ENCODE measurements at regions not wholly inside any gene's neighbourhood (a gene's known extent, or its start where the extent isn't known, plus 50 kb on each side); places are given as distances from the start of the nearest gene placed in this dataset.
A peak's percentile ranks its signal among the peaks of the same experiment; 100 is the strongest.

DNA sequence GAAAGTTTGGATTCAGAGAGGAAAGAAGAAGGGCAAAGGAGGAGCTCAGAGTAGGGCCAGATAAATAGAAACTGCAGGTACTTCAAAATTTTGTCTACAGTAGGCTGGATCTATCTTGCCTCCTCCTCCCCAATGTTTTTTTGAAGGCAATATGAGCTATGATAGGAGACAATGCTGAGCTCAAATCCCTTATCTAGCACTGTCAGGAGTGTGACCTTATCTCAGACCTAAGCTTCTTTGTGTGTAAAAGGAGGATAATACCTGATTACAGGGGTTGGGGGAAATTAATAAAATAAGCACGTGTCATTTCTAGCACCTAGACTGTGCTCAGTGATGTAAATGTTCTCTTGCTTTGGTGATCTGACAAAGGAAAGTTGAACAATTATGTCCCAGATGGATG, 137.8 kb upstream of the CD180 start:
- ATAC-seq: no peak
- DNase-seq: no peak

DNA sequence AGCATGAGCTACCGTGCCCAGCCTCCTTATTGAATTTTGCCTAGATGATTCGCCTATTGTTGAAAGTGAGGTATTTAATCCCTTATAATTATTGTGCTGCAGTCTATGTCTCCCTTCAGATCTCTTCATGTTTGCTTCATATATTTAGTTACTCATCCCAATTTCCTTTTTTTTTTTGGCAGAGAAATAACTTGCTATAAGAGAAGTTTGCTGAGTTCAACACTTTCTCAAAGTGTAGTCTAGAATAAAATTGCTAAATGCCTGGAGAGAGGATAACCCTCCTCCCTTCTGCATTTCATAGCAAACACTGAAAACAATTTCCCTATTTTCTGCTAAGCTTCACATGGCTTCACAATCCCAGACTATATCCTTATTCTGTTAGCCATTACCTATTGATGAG, 136.6 kb upstream of the CD180 start:
- DNase-seq (no peak), ATAC-seq (no peak)

DNA sequence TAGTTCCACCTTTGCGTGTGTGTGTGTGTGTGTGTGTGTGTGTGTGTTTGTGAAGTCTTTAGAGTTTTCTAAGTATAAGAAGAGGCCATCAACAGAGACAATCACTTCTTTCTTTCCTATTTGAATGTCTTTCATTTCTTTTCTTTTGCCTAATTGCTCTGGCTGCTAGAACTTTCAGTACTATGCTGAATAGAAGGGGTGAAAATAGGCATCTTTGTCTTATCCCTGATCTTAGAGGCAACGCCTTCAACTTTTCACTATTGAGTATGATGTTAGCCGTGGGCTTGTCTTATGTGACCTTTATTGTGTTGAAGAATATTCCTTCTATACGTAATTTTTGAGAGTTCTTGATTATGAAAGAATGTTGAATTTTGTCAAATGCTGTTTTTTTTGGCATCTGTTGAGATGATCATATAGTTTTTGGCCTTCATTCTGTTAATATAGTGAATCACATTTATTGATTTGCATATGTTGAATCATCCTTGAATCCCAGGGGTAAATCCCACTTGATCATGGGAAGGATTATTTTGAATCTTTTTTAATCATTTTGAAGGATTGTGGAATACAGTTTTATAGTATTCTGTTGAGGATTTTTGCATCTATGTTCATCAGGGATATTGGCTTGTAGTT, 134.8 kb upstream of the CD180 start:
- ATAC-seq (no peak), DNase-seq (no peak)

DNA sequence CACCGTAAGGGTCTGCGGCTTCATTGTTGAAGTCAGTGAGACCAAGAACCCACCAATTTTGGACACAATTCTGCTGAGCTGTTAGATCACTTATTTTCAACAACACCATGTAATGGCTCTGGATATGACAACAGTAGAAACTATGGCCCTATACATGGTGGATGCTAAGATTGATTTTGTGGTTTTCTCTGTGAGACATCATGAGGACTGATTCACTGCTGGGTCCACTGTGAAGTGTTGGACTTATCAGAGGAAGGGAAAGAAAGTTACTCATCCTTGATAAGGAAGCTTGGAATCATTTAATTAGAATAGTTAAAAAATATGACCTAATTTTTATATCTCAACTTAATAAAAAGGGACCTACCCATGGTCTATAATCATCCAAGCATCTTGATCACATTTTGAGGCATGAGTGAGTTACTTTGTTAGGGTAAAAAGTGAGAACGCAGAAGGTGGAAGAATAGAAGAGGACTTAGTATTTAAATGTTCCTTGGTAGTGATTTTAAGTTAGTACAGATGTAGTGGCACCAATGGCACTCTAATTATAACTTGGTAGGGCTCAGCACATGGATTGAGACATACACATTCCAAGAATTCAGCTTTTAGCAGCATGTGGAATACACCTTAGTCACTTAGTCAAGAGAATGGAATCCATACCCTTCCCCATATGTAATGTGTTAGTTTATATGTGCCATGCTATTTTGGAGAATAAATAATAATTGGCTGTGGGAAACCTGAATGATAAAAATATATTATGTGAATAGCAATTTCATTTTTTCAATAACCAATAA, 123.5 kb upstream of the CD180 start:
- ATAC-seq (no peak), DNase-seq (no peak)

DNA sequence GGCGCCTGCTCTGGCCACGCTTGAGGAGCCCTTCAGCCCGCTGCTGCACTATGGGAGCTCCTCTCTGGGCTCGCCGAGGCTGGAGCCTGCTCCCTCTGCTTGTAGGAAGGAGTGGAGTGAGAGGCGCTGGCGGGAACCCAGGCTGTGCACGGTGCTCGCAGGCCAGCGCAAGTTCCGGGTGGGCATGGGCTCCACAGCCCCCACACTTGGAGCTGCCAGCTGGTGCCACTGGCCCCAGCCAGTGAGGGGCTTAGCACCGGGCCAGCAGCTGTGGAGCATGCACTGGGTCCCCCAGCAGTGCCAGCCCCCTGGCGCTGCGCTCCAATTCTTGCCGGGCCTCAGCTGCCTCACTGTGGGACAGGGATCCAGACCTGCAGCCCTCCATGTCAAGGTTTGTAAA, 122.1 kb upstream of the CD180 start:
- no peak for ATAC-seq
- DNase-seq: no peak

DNA sequence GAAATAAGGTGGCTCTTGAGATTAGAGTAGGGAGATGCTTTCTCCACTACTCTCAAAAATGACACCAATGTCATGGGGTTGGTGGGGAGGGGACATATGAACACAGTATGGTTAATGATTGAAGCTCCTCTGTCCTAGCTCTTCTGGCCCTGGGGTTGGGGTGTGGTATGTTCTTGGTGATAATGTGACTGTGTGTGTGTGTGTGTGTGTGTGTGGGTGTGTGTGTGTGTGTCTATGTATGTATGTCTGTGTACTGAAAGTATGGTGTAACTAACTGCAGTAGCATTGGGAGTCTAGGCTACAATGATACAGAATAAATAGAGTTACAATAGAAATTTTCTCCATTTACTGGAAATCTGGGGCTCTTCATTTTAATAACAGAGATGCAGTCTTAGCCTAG, 121.0 kb upstream of the CD180 start:
- ATAC-seq: no peak
- no peak for DNase-seq

DNA sequence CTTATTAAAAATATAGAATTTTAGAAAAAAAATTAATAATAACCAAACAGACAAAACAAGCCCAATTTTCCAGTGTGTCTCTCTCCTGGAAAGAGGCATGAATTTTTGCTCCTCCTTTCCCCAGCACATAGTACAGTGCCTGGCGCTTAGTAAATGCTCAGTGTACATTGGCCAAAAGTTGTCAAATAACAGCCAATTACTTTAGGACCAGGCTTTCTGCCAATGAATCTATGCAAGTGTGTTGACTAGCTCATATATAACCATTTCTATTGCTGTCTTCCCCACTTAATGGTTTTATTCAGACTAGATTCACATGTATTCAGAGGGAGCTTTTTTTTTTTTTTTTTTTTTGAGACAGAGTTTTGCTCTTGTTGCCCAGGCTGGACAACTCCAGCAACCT, 120.1 kb upstream of the CD180 start:
- no peak for DNase-seq
- no peak for ATAC-seq

DNA sequence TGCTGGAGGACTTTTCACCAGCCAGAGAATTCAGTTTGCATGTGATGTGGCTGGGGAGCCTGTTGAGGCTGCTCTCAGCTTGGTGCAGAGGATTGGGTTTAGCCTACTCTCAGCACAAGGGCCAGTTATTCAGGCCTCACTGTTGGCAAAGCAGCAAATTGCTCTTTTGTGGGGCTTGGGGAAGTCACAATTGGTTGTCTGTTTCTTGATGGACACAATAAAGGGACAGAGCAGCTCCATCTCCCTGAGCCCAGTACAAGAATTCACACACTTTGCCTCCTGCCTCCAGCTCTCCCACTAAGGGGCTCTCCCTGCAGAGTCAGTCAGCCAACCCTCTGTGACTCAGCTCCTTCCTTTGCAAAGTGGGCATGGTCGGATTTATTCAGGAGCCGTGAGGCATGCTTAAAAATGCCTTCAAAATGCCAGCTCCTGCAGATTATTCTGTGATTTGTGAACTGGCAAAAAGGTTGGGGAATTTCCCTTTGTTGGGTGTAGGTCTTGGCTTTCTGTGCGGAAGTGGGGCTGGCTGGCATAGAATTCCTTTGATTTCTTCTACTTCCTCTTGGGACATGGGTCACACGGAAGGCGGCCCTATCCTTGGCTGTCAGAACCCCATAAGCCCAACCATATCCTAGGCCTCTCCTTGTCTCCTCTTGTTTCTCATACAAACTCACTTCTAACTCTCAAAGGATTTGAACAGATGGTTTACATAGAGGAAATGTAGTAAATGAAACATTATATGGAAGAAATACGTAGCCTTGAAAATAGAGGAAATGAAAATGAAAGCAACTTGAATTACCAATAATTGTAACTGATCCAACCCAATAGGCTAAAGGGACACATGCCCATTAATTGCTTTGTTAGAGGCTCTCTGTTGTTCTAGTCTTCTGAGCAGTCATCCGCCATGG, 118.7 kb upstream of the CD180 start:
- DNase-seq (no peak), ATAC-seq (no peak)

DNA sequence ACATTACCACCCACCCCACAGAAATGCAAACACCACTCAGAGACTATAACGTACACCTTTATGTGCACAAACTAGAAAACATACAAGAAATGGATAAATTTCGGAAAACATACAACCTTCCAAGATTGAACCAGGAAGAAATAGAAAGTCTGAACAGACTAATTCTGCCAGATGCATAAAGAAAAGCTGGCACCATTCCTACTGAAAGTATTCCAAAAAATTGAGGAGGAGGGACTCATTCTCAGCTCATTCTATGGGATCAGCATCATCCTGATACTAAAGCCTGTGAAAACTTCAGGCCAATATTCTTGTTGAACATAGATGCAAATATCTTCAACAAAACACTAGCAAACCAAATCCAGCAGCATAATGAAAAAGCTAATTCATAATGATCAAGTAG, 115.1 kb upstream of the CD180 start:
- no peak for DNase-seq
- no peak for ATAC-seq

DNA sequence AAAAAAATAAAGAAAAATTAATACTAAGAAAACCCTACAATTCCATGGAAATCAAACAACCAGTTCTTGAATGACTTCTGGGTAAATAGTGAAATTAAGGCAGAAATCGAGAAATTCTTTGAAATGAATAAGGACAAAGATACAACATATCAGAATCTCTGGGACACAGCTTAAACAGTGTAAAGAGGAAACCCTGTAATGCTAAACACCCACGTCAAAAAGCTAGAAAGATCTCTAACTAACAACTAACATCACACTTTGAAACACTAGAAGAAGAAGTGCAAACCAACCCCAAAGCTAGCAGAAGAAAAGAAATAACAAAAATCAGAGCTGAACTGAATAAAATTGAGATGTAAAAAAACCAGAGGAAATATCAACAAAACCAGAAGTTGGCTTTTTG, 114.6 kb upstream of the CD180 start:
- DNase-seq (no peak), ATAC-seq (no peak)

DNA sequence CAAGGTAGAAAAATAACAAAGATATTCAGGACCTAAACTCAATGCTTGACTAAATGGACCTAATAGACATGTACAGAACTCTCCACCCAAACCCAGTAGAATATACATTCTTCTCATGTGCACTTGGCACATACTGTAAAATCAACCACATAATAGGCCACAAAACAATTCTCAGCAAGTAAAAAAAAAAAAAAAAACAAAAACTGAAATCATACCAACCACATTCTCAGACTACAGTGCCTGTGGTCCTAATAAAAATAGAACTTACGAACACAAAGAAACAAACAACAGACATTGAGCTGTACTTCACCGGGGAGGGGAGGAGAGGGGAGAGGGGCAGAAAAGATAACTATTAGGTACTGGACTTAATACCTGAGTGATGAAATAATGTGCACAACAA, 114.1 kb upstream of the CD180 start:
- no peak for DNase-seq
- ATAC-seq: no peak

DNA sequence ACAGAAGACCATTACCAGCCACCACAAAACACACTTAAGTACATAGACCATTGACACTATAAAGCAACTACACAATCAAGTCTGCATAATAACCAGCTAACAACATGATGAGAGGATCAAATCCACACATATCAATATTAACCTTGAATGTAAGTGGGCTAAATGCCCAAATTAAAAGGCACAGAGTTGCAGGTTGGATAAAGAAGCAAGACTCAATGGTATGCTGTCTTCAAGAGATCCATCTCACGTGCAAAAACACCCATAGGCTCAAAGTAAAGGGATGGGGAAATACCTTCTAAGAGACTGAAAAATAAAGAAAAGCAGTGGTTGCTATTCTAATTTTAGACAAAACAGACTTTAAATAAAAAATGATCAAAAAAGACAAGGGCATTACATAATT, 113.6 kb upstream of the CD180 start:
- ATAC-seq: no peak

DNA sequence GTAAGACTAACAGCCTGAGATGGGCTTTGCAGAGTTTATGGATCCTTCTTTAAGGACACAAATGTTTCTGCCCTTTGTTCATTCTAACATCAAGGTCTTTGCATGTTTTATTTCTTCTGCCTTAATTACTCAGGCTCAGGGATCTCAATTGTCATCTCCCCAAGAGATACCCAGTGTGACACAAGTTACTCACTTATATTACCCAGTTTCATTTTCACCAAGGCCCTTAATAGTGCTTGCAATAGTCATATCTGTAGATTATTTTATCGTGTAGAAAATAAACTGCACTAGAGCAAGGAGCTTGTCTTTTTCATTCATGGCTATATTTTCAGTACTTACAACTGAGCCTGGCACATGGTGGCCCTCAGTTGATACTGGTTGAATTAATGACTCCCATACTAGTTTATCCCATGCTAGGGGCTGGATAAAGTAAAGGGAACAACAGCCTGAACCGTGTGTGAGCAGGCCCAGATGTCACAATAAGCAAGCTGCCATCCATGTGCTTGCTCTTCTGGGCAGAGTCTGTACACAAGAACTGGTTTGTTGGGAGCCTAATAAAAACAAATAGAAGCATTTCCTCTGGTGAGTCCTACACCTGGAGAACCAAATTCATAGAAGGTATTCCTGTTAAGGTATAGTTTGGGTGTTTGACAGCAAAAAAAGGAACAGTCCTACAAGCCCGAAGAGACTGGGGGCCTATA, 112.5 kb upstream of the CD180 start:
- ATAC-seq (no peak), DNase-seq (no peak)

More for the DNA sequence above, 113.6 kb upstream of the CD180 start:
- no peak for DNase-seq

DNA sequence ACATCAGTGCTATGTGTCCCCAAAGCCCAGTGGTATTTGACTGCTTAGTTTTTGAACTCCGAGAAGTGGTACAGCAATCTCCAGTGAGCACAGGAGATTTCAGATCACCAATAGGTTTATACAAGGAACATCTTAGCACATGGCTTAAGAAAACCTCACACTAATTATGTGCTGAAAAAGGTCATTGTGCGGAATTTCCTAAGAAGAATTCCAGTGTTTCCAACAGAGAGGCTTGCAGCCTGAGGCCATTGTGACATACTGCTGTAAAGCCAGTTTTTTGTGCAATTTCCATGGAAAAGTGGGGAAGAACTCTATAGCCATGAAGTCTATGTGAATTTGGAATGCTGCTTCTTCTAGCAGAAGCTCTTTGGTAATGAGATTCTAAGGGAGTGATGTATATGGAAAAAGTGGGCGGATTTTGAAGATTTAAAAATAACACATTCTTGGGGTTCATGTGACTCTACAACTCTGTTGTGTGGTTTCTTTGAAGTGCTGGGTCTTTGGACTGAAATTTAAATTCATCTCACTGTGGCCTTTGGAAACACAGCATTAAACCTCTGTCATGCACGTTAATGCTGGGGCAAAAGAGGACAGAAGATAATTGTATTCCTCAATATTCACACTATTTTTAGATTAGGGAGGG, 110.5 kb upstream of the CD180 start:
- ATAC-seq (no peak), DNase-seq (no peak)

DNA sequence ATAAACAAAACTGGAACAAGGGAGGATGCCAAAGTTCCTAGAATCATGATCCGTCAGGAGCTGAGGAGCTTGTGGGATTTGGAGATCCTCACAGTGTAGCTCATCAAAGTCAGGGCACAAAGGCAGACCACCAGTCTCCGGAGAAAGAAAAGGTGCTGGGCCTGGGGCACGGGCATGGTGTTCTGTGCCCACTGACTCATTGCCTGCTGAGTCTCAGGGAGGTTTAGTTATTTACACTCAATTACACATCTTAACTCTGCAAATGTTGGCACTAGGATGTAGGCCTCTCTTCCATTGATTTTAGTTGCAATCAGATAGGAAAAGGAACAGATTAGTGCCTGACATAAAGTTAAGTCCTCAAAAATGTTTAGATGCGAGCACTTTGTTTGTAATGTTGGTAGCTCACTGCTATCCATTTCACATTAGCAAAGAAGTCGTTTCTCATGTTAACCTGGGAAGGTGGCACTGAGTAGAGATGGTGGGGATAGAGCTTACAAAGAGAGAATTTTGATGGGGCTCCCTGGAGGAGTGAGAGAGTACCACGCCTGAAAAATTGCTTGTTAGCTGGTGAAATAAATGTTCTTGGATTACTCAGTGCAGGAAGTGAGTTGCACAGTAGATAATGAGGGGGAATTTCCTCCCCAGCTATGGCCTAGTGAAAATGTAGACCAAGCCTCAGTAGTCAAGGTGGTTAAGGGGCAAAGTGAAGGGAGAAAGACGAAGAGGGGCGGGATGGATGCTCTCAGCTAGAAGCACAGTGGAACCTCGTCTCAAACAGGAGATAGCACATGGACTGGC, 109.5 kb upstream of the CD180 start:
- ATAC-seq (peak; percentile 34), DNase-seq (no peak)

DNA sequence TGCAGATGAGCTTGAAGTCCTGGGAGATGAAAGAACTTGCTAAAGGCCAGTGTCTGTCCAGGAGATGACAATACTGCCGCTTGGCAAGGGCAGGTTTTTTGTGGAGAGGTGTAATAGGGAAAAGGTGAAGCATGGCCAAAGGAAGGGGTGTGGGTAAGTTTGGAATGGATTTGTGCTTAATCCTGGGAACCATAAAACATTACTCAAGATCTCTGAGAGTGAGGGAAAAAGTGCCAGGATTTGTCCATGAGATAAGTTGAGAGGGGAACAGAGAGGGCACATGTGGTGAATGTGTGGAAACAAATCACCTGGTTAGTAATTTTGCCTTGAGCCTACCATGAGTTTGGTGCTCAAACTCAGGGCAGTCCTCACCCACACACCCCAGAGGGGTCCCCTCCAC, 108.8 kb upstream of the CD180 start:
- DNase-seq (no peak), ATAC-seq (no peak)

DNA sequence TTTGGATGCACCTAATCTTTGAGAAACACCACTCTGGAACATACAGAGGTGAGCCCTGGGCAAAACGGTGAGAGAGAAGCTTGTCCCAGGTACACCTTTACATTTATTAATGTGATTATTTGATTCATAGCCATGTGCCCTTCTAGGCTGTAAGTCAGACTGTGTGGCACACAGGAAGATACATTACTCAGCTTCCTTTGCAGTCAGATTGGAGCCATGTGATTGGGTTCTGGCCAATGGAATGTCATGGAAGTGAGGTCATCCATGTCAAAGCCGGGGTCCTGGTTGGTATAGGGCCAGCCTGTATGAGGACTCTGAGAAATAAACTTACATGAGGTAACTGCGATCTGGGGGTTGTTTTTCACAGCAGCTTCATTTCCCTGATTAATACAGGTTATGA, 106.8 kb upstream of the CD180 start:
- DNase-seq (no peak), ATAC-seq (peak; percentile 26)

DNA sequence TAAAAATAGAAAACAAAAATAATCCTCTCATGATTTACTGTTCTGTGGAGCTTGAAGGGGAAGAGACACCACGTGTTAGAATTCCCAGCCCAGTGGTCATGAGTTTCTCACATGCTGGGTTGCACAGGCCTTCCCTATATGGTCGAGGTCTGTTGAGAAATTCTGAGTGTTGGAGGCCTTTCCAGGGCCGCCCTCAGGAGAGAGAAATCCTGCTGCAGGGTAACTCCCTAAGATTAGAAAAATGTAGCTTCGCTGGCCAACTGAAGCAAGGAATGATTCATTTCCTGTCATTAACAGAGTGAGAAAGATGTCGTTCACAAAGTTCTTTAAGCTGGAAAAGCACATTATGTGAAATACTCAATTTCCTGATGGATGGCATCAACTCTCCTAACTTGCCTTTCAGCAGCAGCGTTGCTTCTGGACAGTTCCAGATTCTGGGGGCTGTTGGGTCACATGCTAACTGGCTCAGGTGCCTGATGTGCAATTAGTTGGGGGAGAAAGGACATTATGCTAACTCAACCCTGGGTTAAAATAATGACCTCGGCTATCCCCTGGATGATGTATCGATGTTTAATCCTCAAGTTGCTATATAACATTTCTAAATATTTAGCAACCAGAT, 104.8 kb upstream of the CD180 start:
- ATAC-seq (no peak), DNase-seq (no peak)

DNA sequence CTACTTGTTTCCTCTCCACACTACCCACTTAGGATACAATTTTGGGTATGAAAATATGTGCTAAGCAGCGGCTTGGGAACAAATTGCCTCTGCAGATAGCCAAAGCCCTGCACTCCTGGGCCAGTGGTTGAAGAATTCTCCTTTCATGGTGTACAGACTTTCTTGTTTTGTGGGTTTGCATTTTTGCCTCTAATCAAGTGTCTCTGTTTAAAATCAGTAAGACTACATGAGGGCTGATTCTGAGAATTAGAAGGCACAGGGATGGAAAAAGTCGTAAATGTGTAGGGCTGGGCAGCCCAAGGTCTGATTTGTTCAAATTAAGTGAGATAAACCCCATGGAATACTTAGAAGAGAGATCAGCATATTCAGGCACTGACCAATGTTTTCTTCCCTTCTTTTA, 103.7 kb upstream of the CD180 start:
- no peak for ATAC-seq
- DNase-seq: no peak

DNA sequence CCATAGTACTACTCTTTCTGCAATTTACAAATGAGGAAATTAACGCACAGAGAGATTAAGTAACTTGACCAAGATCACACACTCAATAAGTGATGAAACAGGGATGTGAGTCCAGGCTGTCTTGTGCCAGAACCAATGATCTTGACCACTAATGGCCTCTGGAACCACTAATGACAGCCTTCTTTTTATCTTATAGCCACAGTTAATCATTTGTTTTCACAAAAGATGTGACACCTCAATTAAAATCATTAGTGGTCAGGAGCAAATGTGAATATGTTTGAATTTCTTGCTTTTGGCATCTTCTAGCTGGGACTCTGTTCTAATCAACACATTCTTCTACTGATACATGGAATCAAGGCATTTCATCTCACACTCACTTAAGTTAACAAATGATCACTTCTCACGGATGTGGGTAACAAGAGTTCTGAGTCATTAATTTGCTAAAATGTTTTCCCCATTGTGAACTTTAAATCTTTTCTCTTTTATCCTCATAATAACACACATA, 102.7 kb upstream of the CD180 start:
- no peak for DNase-seq
- no peak for ATAC-seq

All from stimulated activated naive CD8-positive, alpha-beta T cell treated with anti-CD3 and anti-CD28 coated beads, Interleukin-15, Interleukin-2, amounts not matched to agents 100 U/mL and 50 U/mL, for 24 hours (primary cell).